ENCODE measurements at regions not wholly inside any gene's neighbourhood (a gene's known extent, or its start where the extent isn't known, plus 50 kb on each side); places are given as distances from the start of the nearest gene placed in this dataset.
"Not testable (repeated sequence)": the region's sequence is repeated elsewhere in the genome, so short reads cannot be mapped to it uniquely, and the experiment has no call there.

DNA sequence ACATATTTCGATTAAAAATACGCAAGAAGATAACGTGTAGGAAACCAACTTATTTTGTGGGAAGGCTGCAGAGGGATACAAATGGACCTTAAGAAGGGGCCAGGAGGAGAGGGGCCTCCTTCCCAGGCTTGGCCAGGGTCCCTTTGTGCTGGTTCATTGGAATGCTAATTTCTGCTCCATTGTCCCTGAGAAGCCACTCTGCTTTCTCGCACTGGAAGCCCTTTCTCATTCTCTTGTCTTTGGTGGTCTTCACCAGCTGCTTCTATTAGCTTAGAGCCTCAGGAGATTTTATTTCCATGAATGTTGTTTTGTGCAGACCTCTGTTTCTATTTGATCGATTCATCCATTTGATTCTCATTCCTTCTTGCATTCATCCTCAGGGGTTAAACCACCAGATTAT lies 325.4 kb downstream of the TMEM38B start:
- H3K9ac ChIP-seq = no peak overlapping the region
- no peak overlapping the region for H3K27ac ChIP-seq
- H3K27me3 ChIP-seq (ENCODE audit: control insufficient read depth, insufficient read depth, low read length) = no peaks in the 10 kb centered on the region
- H3K4me1 ChIP-seq = no peaks in the 10 kb centered on the region
- no peaks in the 10 kb centered on the region for H3K9me3 ChIP-seq (ENCODE audit: control insufficient read depth, low read length)
- no peaks in the 10 kb centered on the region for H3K79me2 ChIP-seq
- H3K4me3 ChIP-seq (ENCODE audit: low read depth, low read length) = no peak overlapping the region
- H3K4me2 ChIP-seq (ENCODE audit: low read length) = no peak overlapping the region
- H2AFZ ChIP-seq = no peak overlapping the region
- no peaks in the 10 kb centered on the region for H3K36me3 ChIP-seq (ENCODE audit: control insufficient read depth, insufficient read depth, low read length)
- TF ChIP-seq, protein P1, sequence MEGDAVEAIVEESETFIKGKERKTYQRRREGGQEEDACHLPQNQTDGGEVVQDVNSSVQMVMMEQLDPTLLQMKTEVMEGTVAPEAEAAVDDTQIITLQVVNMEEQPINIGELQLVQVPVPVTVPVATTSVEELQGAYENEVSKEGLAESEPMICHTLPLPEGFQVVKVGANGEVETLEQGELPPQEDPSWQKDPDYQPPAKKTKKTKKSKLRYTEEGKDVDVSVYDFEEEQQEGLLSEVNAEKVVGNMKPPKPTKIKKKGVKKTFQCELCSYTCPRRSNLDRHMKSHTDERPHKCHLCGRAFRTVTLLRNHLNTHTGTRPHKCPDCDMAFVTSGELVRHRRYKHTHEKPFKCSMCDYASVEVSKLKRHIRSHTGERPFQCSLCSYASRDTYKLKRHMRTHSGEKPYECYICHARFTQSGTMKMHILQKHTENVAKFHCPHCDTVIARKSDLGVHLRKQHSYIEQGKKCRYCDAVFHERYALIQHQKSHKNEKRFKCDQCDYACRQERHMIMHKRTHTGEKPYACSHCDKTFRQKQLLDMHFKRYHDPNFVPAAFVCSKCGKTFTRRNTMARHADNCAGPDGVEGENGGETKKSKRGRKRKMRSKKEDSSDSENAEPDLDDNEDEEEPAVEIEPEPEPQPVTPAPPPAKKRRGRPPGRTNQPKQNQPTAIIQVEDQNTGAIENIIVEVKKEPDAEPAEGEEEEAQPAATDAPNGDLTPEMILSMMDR (IDR thresholded peaks at IDR 0.05) = no peak

DNA sequence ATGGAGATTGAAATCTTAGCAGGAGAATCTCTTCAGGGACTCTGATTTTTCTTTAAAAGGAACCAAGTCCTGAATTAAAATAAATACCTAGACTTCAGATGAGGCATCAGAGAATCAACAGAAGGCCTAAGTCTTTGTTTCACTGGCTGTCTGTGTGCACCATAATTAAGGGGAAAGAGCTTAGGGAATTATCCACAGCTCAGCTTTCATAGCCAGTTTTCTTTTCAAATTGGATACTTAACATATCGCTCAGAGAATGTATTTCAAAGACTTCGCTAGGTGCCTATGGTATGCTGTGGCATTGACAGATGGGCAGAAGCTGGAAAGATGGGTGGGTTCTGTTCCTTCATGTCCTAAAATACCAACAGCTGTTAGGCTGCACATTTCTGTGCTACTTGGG lies 325.8 kb downstream of the TMEM38B start:
- H3K9ac ChIP-seq = no peak overlapping the region
- H3K36me3 ChIP-seq (ENCODE audit: control insufficient read depth, insufficient read depth, low read length) = no peaks in the 10 kb centered on the region
- H3K4me3 ChIP-seq (ENCODE audit: low read depth, low read length) = no peak overlapping the region
- no peaks in the 10 kb centered on the region for H3K79me2 ChIP-seq
- no peaks in the 10 kb centered on the region for H3K4me1 ChIP-seq
- no peaks in the 10 kb centered on the region for H3K9me3 ChIP-seq (ENCODE audit: control insufficient read depth, low read length)
- H3K27me3 ChIP-seq (ENCODE audit: control insufficient read depth, insufficient read depth, low read length) = no peaks in the 10 kb centered on the region
- no peak overlapping the region for H2AFZ ChIP-seq
- no peak overlapping the region for H3K4me2 ChIP-seq (ENCODE audit: low read length)
- no peak overlapping the region for H3K27ac ChIP-seq
- TF ChIP-seq, protein P1 (IDR thresholded peaks at IDR 0.05) = no peak

DNA sequence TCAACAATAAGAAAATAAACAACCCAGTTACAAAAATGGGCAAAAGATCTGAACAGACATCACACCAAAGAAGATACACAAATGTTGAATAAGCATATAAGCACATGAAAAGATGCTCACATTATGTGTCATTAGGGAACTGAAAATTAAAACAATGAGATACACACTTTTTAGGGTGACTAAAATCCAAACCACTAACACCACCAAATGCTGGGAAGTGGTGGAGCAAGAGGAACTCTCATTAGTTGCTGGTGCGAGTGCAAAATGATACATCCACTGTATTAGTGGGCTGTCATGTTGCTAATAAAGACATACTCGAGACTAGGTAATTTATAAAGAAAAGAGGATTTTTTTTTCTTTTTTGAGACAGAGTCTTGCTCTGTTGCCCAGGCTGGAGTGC lies 329.1 kb downstream of the TMEM38B start:
- no peaks in the 10 kb centered on the region for H3K79me2 ChIP-seq
- H3K4me2 ChIP-seq (ENCODE audit: low read length) = no peak overlapping the region
- H3K4me3 ChIP-seq (ENCODE audit: low read depth, low read length) = no peak overlapping the region
- no peaks in the 10 kb centered on the region for H3K9me3 ChIP-seq (ENCODE audit: control insufficient read depth, low read length)
- TF ChIP-seq, protein P1 (IDR thresholded peaks at IDR 0.05) = no peak
- no peaks in the 10 kb centered on the region for H3K27me3 ChIP-seq (ENCODE audit: control insufficient read depth, insufficient read depth, low read length)
- H3K9ac ChIP-seq = no peak overlapping the region
- no peak overlapping the region for H2AFZ ChIP-seq
- H3K27ac ChIP-seq = no peak overlapping the region
- H3K36me3 ChIP-seq (ENCODE audit: control insufficient read depth, insufficient read depth, low read length) = no peaks in the 10 kb centered on the region
- H3K4me1 ChIP-seq = no peaks in the 10 kb centered on the region

DNA sequence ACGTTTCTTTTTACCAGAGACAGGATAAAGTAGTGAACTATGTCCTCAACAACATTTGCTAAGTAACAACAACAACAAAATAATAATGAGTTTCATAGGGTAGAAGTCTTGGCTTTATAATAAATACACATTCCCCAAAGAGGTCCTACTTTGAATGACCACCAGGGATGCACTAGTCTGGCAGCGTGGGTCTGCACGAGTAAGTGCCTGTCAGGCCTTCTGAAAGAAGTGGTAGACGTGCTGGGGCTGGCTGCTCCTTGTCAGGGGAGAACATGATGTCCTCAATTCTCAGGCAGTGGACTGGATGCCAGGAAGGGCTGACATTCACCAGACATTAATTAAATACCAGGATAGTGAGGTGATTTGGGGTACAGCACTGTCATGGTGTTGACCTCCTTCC lies 331.1 kb downstream of the TMEM38B start:
- H3K4me3 ChIP-seq (ENCODE audit: low read depth, low read length) = no peak overlapping the region
- H3K9ac ChIP-seq = no peak overlapping the region
- no peaks in the 10 kb centered on the region for H3K79me2 ChIP-seq
- no peak overlapping the region for H2AFZ ChIP-seq
- H3K4me1 ChIP-seq = no peaks in the 10 kb centered on the region
- H3K9me3 ChIP-seq (ENCODE audit: control insufficient read depth, low read length) = no peaks in the 10 kb centered on the region
- TF ChIP-seq, protein P1 (IDR thresholded peaks at IDR 0.05) = no peak
- H3K36me3 ChIP-seq (ENCODE audit: control insufficient read depth, insufficient read depth, low read length) = no peaks in the 10 kb centered on the region
- no peaks in the 10 kb centered on the region for H3K27me3 ChIP-seq (ENCODE audit: control insufficient read depth, insufficient read depth, low read length)
- H3K4me2 ChIP-seq (ENCODE audit: low read length) = no peak overlapping the region
- H3K27ac ChIP-seq = no peak overlapping the region

DNA sequence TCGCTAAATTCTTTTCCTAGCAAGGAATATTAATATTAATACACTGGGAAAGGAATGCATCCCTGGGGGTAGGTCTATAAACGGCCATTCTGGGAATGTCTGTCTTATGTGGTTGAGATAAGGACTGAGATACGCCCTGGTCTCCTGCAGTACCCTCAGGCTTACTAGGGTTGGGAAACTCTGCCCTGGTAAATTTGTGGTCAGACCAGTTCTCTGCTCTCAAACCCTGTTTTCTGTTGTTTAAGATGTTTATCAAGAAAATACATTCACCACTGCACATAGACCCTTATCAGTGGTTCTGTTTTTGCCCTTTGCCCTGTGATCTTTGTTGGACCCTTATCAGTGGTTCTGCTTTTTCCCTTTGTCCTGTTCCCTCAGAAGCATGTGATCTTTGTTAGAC lies 335.8 kb downstream of the TMEM38B start:
- not testable (repeated sequence) for H3K4me2 ChIP-seq (ENCODE audit: low read length); H3K4me3 ChIP-seq (ENCODE audit: low read depth, low read length); H3K9ac ChIP-seq; H3K27ac ChIP-seq; H3K9me3 ChIP-seq (ENCODE audit: control insufficient read depth, low read length); H2AFZ ChIP-seq; H3K36me3 ChIP-seq (ENCODE audit: control insufficient read depth, insufficient read depth, low read length); H3K4me1 ChIP-seq; H3K27me3 ChIP-seq (ENCODE audit: control insufficient read depth, insufficient read depth, low read length); H3K79me2 ChIP-seq

Data from parathyroid adenoma (tissue), 2 donors.